ENCODE measurements at regions not wholly inside any gene's neighbourhood (a gene's known extent, or its start where the extent isn't known, plus 50 kb on each side); places are given as distances from the start of the nearest gene placed in this dataset.
A peak's percentile ranks its signal among the peaks of the same experiment; 100 is the strongest.

- DNase-seq = no peak
These were observed 148.1 kb downstream of the PPARGC1A start for GRCh38 chr4:23741681-23742191.

- no peak for DNase-seq
These were observed 152.3 kb downstream of the PPARGC1A start for GRCh38 chr4:23737571-23737970.

- DNase-seq = no peak
These were observed 153.4 kb downstream of the PPARGC1A start for GRCh38 chr4:23736466-23736865.

GRCh38 chr4:23734000-23734399 is 155.8 kb downstream of the PPARGC1A start:
- DNase-seq = no peak

GRCh38 chr4:23733476-23733875 is 156.4 kb downstream of the PPARGC1A start:
- DNase-seq = no peak

- DNase-seq = no peak
These were observed 158.8 kb downstream of the PPARGC1A start for GRCh38 chr4:23730998-23731397.

- DNase-seq = no peak
These were observed 160.9 kb downstream of the PPARGC1A start for GRCh38 chr4:23728971-23729370.

GRCh38 chr4:23728393-23728792 is 161.5 kb downstream of the PPARGC1A start:
- DNase-seq = no peak

- DNase-seq = no peak
These were observed 169.3 kb downstream of the PPARGC1A start for GRCh38 chr4:23720556-23720955.

- no peak for DNase-seq
These were observed 171.4 kb downstream of the PPARGC1A start for GRCh38 chr4:23718435-23718834.

- DNase-seq = peak; percentile 3
These were observed 172.2 kb downstream of the PPARGC1A start for GRCh38 chr4:23717528-23718248.

- no peak for DNase-seq
These were observed 179.5 kb downstream of the PPARGC1A start for GRCh38 chr4:23710298-23710697.

- no peak for DNase-seq
These were observed 182.2 kb downstream of the PPARGC1A start for GRCh38 chr4:23707652-23708026.

GRCh38 chr4:23706972-23707651 is 182.7 kb downstream of the PPARGC1A start:
- no peak for DNase-seq

GRCh38 chr4:23700197-23700596 is 189.7 kb downstream of the PPARGC1A start:
- DNase-seq = no peak

GRCh38 chr4:23697722-23698121 is 192.1 kb downstream of the PPARGC1A start:
- no peak for DNase-seq

- DNase-seq = no peak
These were observed 192.8 kb downstream of the PPARGC1A start for GRCh38 chr4:23697001-23697528.

GRCh38 chr4:23686169-23686897 is 203.5 kb downstream of the PPARGC1A start:
- no peak for DNase-seq

GRCh38 chr4:23685471-23685870 is 204.4 kb downstream of the PPARGC1A start:
- no peak for DNase-seq

- no peak for DNase-seq
These were observed 209.0 kb downstream of the PPARGC1A start for GRCh38 chr4:23680671-23681518.

GRCh38 chr4:23674694-23675093 is 215.2 kb downstream of the PPARGC1A start:
- DNase-seq = no peak

GRCh38 chr4:23667659-23668058 is 222.2 kb downstream of the PPARGC1A start:
- no peak for DNase-seq

- no peak for DNase-seq
These were observed 229.0 kb downstream of the PPARGC1A start for GRCh38 chr4:23660865-23661264.

Measured in NCI-H1105 treated with DMSO at 0.1 percent for 48 hours (cell line).